Stimulated activated naive CD8-positive, alpha-beta T cell treated with anti-CD3 and anti-CD28 coated beads, Interleukin-15, amount 100 ng/mL, for 72 hours (primary cell): ENCODE measurements at regions not wholly inside any gene's neighbourhood (a gene's known extent, or its start where the extent isn't known, plus 50 kb on each side); places are given as distances from the start of the nearest gene placed in this dataset.
A peak's percentile ranks its signal among the peaks of the same experiment; 100 is the strongest.

Experiments used
- ATAC-seq: fragments of 150-1000 bp; cut with Tn5 transposase; 2 replicates; pipeline ENCODE4 v1.10.0; 2021; ENCODE audit warnings: mild to moderate bottlenecking, moderate library complexity
- DNase-seq, 2 donors: peaks; one replicate each; pipeline ENCODE4 v3.0.0; 2021 to 2022
- H3K27ac Mint-ChIP-seq, 2 donors: one replicate each; pipeline ENCODE4 v1.8.0; 2022; ENCODE audit warnings: mild to moderate bottlenecking in 2 of 2, mixed read lengths in 2 of 2, moderate library complexity in 2 of 2
- H3K27me3 Mint-ChIP-seq: one replicate; pipeline ENCODE4 v1.8.0; 2022; ENCODE audit warnings: mixed read lengths
- H3K4me1 Mint-ChIP-seq: one replicate; pipeline ENCODE4 v1.8.0; 2022; ENCODE audit warnings: mild to moderate bottlenecking, mixed read lengths
- H3K4me3 Mint-ChIP-seq, 2 donors: one replicate each; pipeline ENCODE4 v1.8.0; 2022; ENCODE audit warnings: mild to moderate bottlenecking in 2 of 2, mixed read lengths in 2 of 2, moderate library complexity in 1 of 2
- H3K9me3 Mint-ChIP-seq, 2 donors: one replicate each; pipeline ENCODE4 v1.8.0; 2022; ENCODE audit warnings: mixed read lengths in 2 of 2

DNA sequence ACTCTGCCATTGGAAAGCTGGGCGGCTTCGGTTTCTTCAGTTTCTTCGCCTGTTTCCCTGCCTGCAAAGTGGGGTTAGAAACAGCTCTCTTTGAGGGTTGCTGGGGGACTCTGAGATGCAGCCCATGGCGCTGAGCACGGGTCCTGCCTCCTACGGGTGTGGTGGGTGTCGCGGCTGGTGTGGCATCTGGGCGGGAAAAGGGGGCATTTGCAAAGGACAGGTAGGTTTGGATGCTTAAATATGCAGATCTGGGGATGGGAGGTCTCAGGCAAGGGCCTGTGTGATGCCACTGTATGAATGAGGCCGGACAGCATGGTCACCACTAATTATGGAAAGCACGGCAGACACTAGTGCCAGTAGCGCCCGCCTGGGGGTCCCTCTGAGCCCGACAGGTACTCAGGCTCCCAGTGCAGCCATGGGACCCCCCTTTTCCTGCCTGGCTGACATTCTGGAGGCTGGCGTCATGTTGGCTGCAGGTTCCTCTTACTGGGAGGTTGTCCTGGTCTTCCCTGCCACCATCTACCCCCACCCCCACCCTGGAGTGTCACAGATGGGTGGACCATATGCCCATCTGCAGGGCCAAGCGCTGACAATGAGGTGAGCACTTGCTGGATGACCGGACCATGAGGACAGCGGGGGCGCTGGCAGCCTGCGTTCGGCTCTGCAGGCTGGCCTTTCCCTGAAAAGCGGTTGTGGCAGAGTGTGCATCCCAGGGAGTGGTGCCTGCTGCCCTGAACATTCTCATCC, 237.7 kb downstream of the SEC14L1 start:
- ATAC-seq, result no peak
- Mint-ChIP-seq H3K9me3 (no peaks in the 10 kb centered on the region), H3K27me3 (no peaks in the 10 kb centered on the region), H3K4me3 (peak overlapping the region in 1 of 2 donors; percentile 19), H3K4me1 (peaks cover 95% of the 10 kb centered on the region), H3K27ac (no peak overlapping the region)
- DNase-seq, result no peak

DNA sequence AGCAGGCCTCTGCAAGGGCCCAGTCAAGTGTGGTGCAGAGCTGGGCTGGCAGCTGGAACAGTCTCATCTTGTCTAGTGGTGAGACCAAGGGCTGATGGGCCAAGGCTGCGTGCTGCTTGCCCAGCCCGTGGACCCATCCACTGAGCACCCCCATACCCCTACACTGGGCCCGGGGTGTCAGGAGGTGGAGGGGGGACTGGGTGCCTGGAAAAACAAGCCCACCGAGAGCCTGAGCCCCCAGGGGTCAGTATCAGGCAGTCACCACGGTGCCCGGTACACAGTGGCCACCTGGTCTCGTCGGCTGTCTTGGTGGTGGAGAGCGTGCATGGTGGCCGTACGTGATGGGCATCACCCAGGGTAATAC, 238.3 kb downstream of the SEC14L1 start:
- H3K4me3 Mint-ChIP-seq, result no peak overlapping the region
- H3K27ac Mint-ChIP-seq, result no peak overlapping the region
- peaks cover 100% of the 10 kb centered on the region for H3K4me1 Mint-ChIP-seq

DNA sequence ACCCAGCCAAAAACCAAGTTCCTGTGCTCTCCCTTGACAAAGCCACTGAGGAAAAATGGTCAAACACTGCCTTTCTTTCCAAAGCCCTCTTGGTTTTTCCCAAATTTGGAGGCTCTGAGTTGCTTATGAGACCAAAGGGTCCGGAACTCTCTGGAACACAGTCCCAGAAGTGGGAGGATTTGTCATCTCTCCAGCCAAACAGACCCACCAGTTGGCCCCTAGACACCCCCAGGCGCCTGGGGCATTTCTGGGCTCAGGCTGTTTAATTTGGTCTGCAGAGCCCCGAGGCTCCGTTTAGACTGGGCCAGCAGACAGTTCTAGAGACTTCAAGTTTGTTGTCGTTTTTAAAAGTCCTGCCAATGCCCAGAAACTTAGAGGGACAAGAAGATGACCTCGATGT, 239.1 kb downstream of the SEC14L1 start:
- DNase-seq, result no peak
- Mint-ChIP-seq H3K4me3 (no peak overlapping the region), H3K9me3 (no peaks in the 10 kb centered on the region), H3K27me3 (no peaks in the 10 kb centered on the region), H3K4me1 (peaks cover 100% of the 10 kb centered on the region), H3K27ac (peak overlapping the region in 1 of 2 donors; percentile 90)
- ATAC-seq, result no peak

More for the DNA sequence above, 238.3 kb downstream of the SEC14L1 start:
- DNase-seq (no peak), ATAC-seq (no peak)
- Mint-ChIP-seq H3K9me3 (no peaks in the 10 kb centered on the region), H3K27me3 (no peaks in the 10 kb centered on the region)

DNA sequence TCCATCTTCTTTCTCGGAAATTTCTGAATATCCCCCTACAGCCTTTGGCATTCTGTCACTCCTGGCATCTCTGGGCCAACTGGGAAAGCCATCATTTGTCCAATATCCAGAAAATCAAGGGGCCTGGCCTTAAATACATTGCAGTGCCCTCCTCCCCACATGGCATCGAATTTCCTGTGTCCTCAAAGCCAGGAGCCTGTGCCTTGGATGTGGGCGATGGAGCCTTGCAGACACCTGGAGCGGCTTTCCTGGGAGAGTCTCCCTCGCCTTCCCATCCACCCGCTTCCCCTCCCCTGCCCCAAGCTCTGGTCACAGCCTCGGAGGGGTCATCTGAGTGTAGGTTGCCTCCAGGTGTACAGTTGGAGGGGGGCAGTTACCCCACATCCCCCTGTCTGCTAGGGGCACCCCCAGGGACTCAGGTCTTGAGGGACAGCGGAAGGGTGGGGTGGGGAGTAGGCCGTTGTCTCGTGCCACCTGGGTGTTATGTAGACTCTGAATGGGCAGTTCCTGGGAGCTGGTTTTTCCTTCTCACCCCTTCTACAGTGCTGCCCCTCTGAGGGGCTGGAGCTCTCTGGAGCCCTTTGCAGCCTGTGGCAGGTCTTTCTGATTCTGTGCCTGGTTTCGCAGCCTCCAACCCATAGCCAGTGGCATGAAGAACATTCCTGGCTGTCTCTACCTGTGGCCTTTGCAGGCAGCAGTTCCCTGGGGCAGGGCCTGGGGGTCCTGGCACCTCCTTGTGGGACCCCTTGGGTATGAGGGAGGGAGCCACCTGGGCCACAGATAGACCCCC, 239.8 kb downstream of the SEC14L1 start:
- Mint-ChIP-seq H3K9me3 (no peaks in the 10 kb centered on the region), H3K4me1 (peaks cover 95% of the 10 kb centered on the region), H3K4me3 (no peak overlapping the region), H3K27me3 (no peaks in the 10 kb centered on the region), H3K27ac (peak overlapping the region in 1 of 2 donors; percentile 79)
- no peak for DNase-seq
- ATAC-seq, result no peak

DNA sequence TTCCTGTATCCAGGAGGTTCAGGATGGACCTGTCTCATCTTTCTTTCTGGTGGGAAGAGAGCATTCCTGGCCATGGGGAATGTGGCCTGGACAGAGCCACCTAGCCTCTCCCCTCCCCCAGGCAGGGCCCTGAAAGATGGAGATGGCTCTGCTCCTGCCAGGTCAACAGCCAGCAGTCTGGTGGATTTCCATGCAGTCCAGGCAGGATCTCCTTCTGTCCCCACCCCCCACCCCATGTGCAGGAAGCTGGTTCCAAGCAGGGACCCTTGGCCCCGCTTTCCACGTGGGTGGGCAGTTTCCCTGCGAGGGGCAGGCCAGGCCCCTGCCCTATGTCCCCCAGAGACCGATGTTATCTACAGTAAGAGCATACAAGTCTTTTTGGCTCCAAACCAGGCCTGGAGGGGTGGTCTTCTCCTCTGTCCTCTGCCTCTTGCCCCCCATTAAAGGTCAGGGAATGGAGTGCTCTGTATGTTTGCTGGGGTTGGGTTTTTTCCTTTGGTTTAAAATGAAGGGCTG, 240.5 kb downstream of the SEC14L1 start:
- Mint-ChIP-seq H3K4me3 (peak overlapping the region in 1 of 2 donors; percentile 42), H3K4me1 (peaks cover 95% of the 10 kb centered on the region), H3K27ac (no peak overlapping the region), H3K9me3 (no peaks in the 10 kb centered on the region), H3K27me3 (no peaks in the 10 kb centered on the region)
- ATAC-seq, result no peak
- DNase-seq, result no peak

DNA sequence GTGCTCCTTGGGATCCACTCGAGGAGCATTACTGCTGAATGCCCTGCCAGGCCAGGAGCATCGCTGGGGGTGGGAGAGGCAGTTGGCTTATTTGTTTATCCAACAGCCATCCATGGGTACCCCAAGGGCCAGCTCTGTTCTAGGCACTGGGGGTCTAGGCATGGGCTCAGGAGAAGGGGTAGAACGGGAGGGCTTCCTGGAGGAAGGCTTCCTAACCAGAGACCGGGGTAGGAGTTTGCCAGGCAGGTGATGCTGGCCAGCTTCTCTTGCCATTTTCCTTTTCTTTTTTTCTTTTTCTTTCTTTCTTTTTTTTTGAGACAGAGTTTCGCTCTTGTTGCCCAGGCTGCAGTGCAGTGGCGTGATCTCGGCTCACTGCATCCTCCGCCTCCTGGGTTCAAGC, 241.0 kb downstream of the SEC14L1 start:
- Mint-ChIP-seq H3K4me1 (peaks cover 95% of the 10 kb centered on the region), H3K27me3 (no peaks in the 10 kb centered on the region), H3K9me3 (no peaks in the 10 kb centered on the region), H3K27ac (no peak overlapping the region), H3K4me3 (peak overlapping the region; percentile 68 to 78)
- DNase-seq (no peak), ATAC-seq (no peak)

DNA sequence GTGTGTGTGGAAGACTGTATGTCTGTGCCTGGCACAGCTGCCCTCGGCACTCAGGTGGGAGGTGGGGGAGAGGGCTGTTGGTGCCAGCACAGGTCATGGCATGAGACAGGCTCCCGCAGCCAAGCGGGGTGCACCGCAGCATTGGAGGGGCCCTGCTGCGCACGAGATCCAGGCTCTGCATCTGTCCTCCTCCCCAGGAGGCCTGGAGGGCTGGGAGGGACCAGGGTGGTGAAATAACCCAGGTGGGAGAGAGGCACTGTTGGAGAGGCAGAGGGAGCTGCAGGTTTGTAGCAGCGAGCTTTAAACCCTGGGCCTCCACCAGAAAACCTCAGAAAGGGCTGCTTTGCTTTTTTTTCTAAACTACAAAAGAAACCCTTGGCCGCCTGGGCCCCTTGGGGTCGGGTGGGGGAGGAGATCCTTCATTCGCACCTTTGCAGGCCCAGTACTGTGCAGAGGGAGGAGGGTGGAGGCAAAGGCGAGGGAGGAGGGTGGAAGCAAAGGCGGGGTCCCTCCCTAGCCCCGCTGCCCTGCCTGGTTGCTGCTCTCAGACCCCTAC, 241.7 kb downstream of the SEC14L1 start:
- no peaks in the 10 kb centered on the region for H3K27me3 Mint-ChIP-seq

DNA sequence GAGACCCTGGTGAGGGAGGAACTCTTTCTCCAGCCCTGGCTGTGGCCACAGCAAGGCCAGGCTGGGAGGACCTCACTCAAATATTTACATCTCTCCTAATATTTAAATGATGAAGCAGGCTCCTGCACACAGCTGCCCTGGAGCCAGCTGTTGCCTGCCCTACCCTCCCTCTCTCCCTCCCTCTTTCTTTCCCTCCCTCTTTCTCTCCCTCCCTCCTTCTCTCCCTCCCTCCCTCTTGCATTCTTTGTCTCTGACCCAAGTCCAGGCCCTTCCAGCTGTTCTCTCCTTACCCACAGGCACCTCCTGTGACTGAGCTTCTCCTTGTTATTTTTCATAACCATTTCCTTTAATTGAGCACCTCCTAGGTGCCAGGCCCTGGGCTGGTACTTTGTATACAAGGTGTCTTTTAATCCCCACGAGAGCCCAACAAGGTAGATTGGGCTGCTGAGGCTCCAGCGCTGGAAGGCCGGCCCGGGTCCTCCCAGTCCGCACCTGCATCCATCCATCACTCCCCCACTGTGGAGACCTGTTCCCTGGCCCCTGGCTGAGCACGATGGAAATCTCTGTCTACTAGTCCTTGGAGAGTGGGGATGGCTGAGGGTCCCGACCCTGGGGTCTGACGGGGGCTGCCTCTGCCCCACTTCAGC, 242.3 kb downstream of the SEC14L1 start:
- no peak for ATAC-seq
- no peaks in the 10 kb centered on the region for H3K27me3 Mint-ChIP-seq
- H3K4me1 Mint-ChIP-seq, result peaks cover 95% of the 10 kb centered on the region
- DNase-seq, result no peak
- H3K4me3 Mint-ChIP-seq, result peak overlapping the region; percentile 47 to 78
- no peak overlapping the region for H3K27ac Mint-ChIP-seq
- no peaks in the 10 kb centered on the region for H3K9me3 Mint-ChIP-seq

More for the DNA sequence above, 241.7 kb downstream of the SEC14L1 start:
- Mint-ChIP-seq H3K4me1 (peaks cover 95% of the 10 kb centered on the region), H3K9me3 (no peaks in the 10 kb centered on the region), H3K27ac (no peak overlapping the region), H3K4me3 (peak overlapping the region; percentile 68 to 78)
- DNase-seq (peak; percentile 68 to 76), ATAC-seq (peak; percentile 82)

DNA sequence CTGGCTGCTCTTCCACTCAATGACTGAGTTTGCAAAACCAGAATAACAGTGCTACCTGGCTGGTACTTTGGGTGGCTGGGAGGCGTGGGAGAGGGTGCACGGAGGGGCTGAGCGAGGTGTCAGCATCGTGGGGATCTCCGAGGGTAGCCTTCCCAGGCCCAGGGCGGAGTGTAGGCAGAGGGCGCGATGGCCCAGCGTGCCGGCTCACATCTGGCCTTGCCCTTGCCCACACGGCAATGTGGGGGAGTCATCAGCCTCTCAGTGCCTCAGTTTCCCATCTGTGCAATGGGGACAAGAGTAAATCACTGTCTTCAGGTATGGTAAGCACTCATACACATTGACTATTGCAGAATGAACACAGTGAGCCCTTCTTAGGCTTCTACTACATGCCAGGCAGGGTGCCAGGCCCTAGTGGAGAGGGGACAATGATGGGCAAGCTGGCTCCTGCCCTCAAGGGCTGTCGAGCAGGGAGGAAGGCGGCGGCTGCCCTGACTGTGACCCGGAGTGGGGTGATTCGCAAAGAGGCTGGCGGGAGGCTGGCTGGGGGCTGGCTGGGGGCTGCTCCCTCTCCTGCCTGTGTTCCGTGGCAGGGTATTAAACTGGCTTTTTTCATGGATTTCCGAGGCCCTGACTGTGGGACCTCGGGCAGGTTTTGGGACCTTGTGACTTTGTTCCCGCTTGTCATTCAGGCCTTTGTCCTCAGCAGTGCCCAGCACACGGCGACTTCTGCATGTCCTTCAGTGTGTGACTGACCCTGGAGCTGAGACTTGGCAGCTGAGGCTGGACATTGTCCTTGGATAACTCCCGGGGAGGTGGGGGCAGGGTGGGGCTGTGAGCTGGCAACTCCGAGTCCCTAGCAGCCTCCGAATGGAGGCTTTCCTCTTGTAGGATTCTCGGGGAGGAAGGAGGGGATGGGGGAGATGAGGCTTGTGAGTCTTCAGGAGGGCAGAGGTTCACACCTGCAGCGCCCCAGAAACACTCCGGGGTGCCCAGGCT, 243.1 kb downstream of the SEC14L1 start:
- no peaks in the 10 kb centered on the region for H3K27me3 Mint-ChIP-seq
- no peak for ATAC-seq
- H3K4me3 Mint-ChIP-seq, result peak overlapping the region; percentile 47 to 78
- H3K4me1 Mint-ChIP-seq, result peaks cover 95% of the 10 kb centered on the region
- no peaks in the 10 kb centered on the region for H3K9me3 Mint-ChIP-seq
- no peak overlapping the region for H3K27ac Mint-ChIP-seq
- no peak for DNase-seq

DNA sequence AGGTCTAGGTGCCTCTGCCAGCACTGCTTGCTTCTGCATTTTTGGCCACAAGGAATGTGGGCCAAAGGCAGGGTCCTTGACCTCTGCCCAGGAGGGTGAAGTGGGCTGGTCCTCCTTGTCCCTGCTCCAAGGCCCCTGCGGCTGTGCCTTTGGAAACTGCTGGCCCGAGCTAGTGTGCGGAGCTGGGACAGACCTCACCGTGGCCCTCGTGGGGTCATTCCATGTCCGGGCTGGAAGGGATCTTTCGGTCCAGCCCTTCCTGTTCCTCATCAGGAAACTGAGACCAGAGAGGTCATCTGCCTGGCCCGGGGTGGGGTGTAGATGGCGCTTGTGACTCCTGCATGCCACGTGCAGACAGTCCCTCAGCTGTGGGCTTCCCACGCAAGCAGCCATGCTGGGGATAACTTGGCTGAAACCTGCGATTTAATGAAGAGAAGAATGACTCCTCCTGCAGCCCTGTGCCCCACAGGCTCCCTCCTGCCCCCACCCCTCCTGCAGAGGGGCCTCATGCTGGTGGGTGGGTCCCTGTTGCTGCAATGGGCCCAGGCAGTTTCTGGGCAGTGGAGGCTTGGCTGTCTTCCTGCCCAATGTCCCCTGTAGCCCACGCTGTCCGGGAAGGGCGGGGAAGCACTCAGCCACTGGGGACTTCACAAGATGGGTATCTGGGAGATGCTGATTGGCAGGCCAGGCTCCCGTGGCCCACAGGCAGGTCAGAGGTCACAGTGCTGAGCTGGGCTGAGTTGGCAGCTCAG, 245.2 kb downstream of the SEC14L1 start:
- DNase-seq, result no peak
- Mint-ChIP-seq H3K27me3 (no peaks in the 10 kb centered on the region), H3K4me1 (peaks cover 92% of the 10 kb centered on the region)

DNA sequence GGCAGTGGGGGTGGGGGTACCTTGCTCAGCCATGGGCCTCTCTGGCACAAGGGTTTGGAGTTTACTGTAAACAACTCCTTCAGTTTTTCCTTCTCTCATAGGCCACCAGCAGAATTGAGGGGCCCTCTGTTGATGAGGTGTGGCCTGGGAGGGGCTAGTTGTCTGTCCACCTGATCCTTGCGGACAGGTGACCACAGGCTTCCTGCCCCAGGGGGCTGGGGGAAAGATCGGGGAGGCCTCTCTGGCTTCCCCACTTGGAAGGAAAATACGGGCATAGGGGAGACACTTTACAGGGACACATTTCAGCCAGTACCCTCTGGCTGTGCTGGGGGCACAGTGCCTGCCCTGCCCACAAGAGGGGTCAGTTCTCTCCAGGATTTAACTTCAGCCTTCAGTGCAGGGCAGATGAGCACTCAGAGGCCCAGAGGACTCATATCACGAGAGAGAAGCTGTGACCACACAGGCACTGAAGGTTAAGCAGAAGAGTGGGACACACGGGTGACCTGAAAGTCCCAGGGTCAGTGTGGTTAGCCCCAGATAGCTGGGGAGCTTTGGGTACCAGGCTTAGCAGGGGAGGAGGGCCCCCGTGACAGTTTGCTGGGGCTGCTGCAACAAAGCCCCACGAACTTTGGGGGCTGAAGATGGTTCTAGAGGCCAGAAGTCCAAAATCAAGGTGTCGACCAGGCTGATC, 245.9 kb downstream of the SEC14L1 start:
- DNase-seq (peak in 1 of 2 donors; percentile 59), ATAC-seq (peak; percentile 41)
- Mint-ChIP-seq H3K4me3 (peak overlapping the region; percentile 27 to 73), H3K4me1 (peaks cover 92% of the 10 kb centered on the region), H3K9me3 (no peaks in the 10 kb centered on the region), H3K27me3 (no peaks in the 10 kb centered on the region), H3K27ac (no peak overlapping the region)

More for the DNA sequence above, 245.2 kb downstream of the SEC14L1 start:
- Mint-ChIP-seq H3K27ac (no peak overlapping the region), H3K9me3 (no peaks in the 10 kb centered on the region), H3K4me3 (peak overlapping the region; percentile 27 to 73)
- no peak for ATAC-seq

DNA sequence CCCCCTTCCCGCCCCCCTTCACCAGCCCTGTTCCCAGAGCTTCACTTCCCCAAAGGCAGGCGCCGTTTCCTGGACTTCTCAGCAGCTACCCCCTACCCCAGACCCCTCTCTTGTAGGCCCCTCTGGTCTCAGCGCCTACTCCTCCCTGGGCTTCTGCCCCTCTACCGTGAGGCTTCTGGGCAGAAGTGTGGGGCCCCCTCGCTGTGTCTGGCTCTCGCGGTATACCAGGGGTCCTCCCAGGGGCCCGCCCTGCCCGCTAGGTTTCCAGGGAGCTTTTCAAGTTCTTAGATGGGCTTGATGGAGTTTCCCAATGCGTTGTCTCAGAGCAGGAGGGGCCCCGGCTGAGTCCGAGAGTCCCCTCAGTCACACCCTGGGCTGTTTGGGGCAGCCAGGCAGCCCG, 247.1 kb downstream of the SEC14L1 start:
- H3K9me3 Mint-ChIP-seq, result no peaks in the 10 kb centered on the region
- H3K4me1 Mint-ChIP-seq, result peaks cover 92% of the 10 kb centered on the region
- no peaks in the 10 kb centered on the region for H3K27me3 Mint-ChIP-seq
- H3K4me3 Mint-ChIP-seq, result no peak overlapping the region
- ATAC-seq, result no peak
- H3K27ac Mint-ChIP-seq, result no peak overlapping the region
- no peak for DNase-seq
